ENCODE measurements at regions not wholly inside any gene's neighbourhood (a gene's known extent, or its start where the extent isn't known, plus 50 kb on each side); places are given as distances from the start of the nearest gene placed in this dataset.

GRCh38 chr2:125643128-125643527 lies 1012.8 kb upstream of the GYPC start:
- Histone ChIP-seq H3K27me3 (no peaks in the 10 kb centered on the region), H3K9me3 (no peaks in the 10 kb centered on the region), H3K4me1 (no peaks in the 10 kb centered on the region), H3K36me3 (no peaks in the 10 kb centered on the region), H3K27ac (no peak overlapping the region), H3K4me3 (replicated peaks in 1 of 3) (no peak overlapping the region)
- TF ChIP-seq CTCF (IDR thresholded peaks at IDR 0.05) (no peak), POLR2A (IDR thresholded peaks at IDR 0.05) (no peak)
- WGBS, 2 donors: 38 to 58% methylated on average over 2 of the region's 2 CpGs
- no peak for DNase-seq
- intact Hi-C loops (cut with DNase I): no loop called here

GRCh38 chr2:125643585-125643984 lies 1012.4 kb upstream of the GYPC start:
- WGBS, 2 donors: 72 to 75% methylated on average over 8 of the region's 8 CpGs
- Histone ChIP-seq H3K4me3 (replicated peaks in 1 of 3) (no peak overlapping the region), H3K27ac (no peak overlapping the region), H3K27me3 (no peaks in the 10 kb centered on the region), H3K4me1 (no peaks in the 10 kb centered on the region), H3K36me3 (no peaks in the 10 kb centered on the region), H3K9me3 (no peaks in the 10 kb centered on the region)
- intact Hi-C loops (cut with DNase I): no loop called here
- TF ChIP-seq CTCF (IDR thresholded peaks at IDR 0.05): no peak
- no peak for TF ChIP-seq POLR2A (IDR thresholded peaks at IDR 0.05)
- DNase-seq: no peak

DNA sequence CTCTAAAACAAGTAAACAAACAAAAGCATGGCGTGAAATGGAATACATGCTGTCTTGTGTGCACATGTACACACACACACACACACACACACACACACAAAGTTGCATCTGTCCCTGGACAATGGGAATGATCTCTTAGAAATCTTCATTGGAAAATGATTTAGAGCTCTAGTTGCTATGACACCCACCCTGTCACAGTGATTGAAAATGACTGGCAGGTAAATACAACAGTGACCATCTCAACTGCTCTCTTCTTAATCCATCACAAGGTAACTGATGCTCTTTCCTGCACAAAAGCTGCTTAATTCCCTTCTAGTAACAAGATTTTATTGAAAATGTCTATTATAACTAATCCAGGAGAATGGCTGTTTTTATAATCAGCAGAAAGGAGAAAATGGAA lies 1011.7 kb upstream of the GYPC start:
- WGBS, 2 donors: 81 to 95% methylated on average over 1 of the region's 1 CpG

DNA sequence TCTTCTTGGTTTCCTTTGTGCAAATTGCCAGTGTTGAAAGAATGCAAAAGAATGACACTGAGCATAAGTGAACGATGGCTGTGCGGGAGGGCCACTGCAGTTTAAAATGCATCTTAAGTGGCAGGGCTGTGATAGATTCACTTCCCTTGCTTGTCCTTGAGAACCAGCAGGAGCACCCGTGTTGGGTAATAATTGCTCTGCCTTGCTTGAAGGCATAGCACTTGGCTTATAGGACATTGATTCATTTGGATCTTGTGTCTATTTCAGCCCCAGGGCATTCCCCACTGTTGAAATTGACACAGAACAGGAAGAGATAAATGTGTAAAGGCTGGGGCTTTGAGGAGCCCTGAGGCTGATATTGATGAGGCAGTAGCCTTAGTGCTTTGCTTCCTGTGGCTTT lies 1003.7 kb upstream of the GYPC start:
- TF ChIP-seq CTCF (IDR thresholded peaks at IDR 0.05) (no peak), POLR2A (IDR thresholded peaks at IDR 0.05) (no peak)
- H3K4me1 ChIP-seq: no peaks in the 10 kb centered on the region
- H3K36me3 ChIP-seq: no peaks in the 10 kb centered on the region
- intact Hi-C loops (cut with DNase I): no loop called here
- 24 to 32% methylated on average over 3 of the region's 3 CpGs for WGBS, 2 donors
- no peaks in the 10 kb centered on the region for H3K27me3 ChIP-seq
- no peak overlapping the region for H3K27ac ChIP-seq
- no peak overlapping the region for H3K4me3 ChIP-seq (replicated peaks in 1 of 3)
- no peak for DNase-seq
- H3K9me3 ChIP-seq: no peaks in the 10 kb centered on the region

More for the DNA sequence above, 1011.7 kb upstream of the GYPC start:
- Histone ChIP-seq H3K27me3 (no peaks in the 10 kb centered on the region), H3K27ac (no peak overlapping the region), H3K9me3 (no peaks in the 10 kb centered on the region), H3K4me3 (replicated peaks in 1 of 3) (no peak overlapping the region), H3K4me1 (no peaks in the 10 kb centered on the region), H3K36me3 (no peaks in the 10 kb centered on the region)
- no peak for DNase-seq
- no peak for TF ChIP-seq CTCF (IDR thresholded peaks at IDR 0.05)
- no peak for TF ChIP-seq POLR2A (IDR thresholded peaks at IDR 0.05)
- intact Hi-C loops (cut with DNase I): no loop called here

GRCh38 chr2:125654226-125654625 lies 1001.7 kb upstream of the GYPC start:
- WGBS, 2 donors: 33 to 42% methylated on average over 1 of the region's 1 CpG
- intact Hi-C loops (cut with DNase I): no loop called here
- H3K9me3 ChIP-seq: no peaks in the 10 kb centered on the region
- H3K4me1 ChIP-seq: no peaks in the 10 kb centered on the region
- no peaks in the 10 kb centered on the region for H3K27me3 ChIP-seq
- no peak for DNase-seq
- no peak for TF ChIP-seq POLR2A (IDR thresholded peaks at IDR 0.05)
- TF ChIP-seq CTCF (IDR thresholded peaks at IDR 0.05): no peak
- H3K27ac ChIP-seq: no peak overlapping the region
- H3K4me3 ChIP-seq (replicated peaks in 1 of 3): no peak overlapping the region
- H3K36me3 ChIP-seq: no peaks in the 10 kb centered on the region
